ENCODE measurements at regions not wholly inside any gene's neighbourhood (a gene's known extent, or its start where the extent isn't known, plus 50 kb on each side); places are given as distances from the start of the nearest gene placed in this dataset.

GRCh38 chr6:119922814-119923213, 573.3 kb upstream of the MAN1A1 start:
- Histone ChIP-seq H3K36me3 (ENCODE audit: low read depth) (no peaks in the 10 kb centered on the region), H4K20me1 (ENCODE audit: insufficient read depth) (no peaks in the 10 kb centered on the region), H3K27me3 (replicated peaks; ENCODE audit: insufficient read depth) (no peaks in the 10 kb centered on the region), H3K4me1 (ENCODE audit: insufficient read depth) (no peaks in the 10 kb centered on the region), H3K27ac (no peak overlapping the region), H3K9me2 (ENCODE audit: insufficient read depth) (no peaks in the 10 kb centered on the region), H3K4me2 (ENCODE audit: unreplicated experiment) (no peak overlapping the region), H3K9ac (no peak overlapping the region), H3K9me3 (ENCODE audit: low read depth) (no peaks in the 10 kb centered on the region), H3K4me3 (no peak overlapping the region), H3K79me2 (ENCODE audit: insufficient read depth) (no peaks in the 10 kb centered on the region), H2AFZ (no peak overlapping the region), H3F3A (ENCODE audit: insufficient read depth) (no peaks in the 10 kb centered on the region)
- WGBS, 2 experiments (ENCODE audit: low coverage in 1 of 2, low lambda C conversion rate in 2 of 2, missing lambda C conversion rate in 2 of 2), result 22 to 32% methylated on average over 2 of the region's 2 CpGs
- TF ChIP-seq EZH2phosphoT487 (IDR thresholded peaks at IDR 0.05; ENCODE audit: insufficient read depth, low read depth) (no peak), EZH2 (IDR thresholded peaks at IDR 0.05; ENCODE audit: insufficient read depth, poor library complexity, severe bottlenecking) (no peak)
- no peak for DNase-seq
- in situ Hi-C loops (cut with MboI), result no loop called here

- no peaks in the 10 kb centered on the region for H3K4me1 ChIP-seq (ENCODE audit: insufficient read depth)
- H3K79me2 ChIP-seq (ENCODE audit: insufficient read depth), result no peaks in the 10 kb centered on the region
- no peak overlapping the region for H3K4me3 ChIP-seq
- no peak overlapping the region for H3K4me2 ChIP-seq (ENCODE audit: unreplicated experiment)
- in situ Hi-C loops (cut with MboI), result no loop called here
- no peak overlapping the region for H3K9ac ChIP-seq
- H3K27me3 ChIP-seq (replicated peaks; ENCODE audit: insufficient read depth), result no peaks in the 10 kb centered on the region
- H3F3A ChIP-seq (ENCODE audit: insufficient read depth), result no peaks in the 10 kb centered on the region
- DNase-seq, result no peak
- no peaks in the 10 kb centered on the region for H3K9me2 ChIP-seq (ENCODE audit: insufficient read depth)
- H3K27ac ChIP-seq, result no peak overlapping the region
- H3K36me3 ChIP-seq (ENCODE audit: low read depth), result no peaks in the 10 kb centered on the region
- TF ChIP-seq EZH2phosphoT487 (IDR thresholded peaks at IDR 0.05; ENCODE audit: insufficient read depth, low read depth) (no peak), EZH2 (IDR thresholded peaks at IDR 0.05; ENCODE audit: insufficient read depth, poor library complexity, severe bottlenecking) (no peak)
- no peaks in the 10 kb centered on the region for H4K20me1 ChIP-seq (ENCODE audit: insufficient read depth)
- no peak overlapping the region for H2AFZ ChIP-seq
- H3K9me3 ChIP-seq (ENCODE audit: low read depth), result no peaks in the 10 kb centered on the region
Measured at GRCh38 chr6:119921491-119922010, 572.0 kb upstream of the MAN1A1 start.

DNA sequence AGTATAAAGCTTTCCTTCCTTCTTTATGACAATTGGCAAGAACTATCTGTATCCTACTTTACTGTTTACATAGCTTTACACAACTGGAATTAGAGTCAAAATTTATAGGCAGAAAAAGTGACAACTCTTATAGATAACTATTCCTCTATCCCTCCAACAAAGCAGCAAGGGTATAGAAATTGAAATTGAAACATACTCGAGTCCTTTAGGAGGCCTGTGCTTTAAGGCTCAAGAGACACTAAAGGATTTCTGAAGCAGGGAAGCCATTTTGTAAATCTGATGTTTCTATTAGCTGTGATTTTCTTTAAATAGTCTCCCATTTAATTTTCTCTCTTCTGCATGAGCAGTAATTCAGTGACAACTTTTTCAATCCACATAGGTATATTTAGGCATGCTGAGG, 567.6 kb upstream of the MAN1A1 start:
- Histone ChIP-seq H2AFZ (no peak overlapping the region), H3K4me3 (no peak overlapping the region), H3K9ac (no peak overlapping the region), H3K4me2 (ENCODE audit: unreplicated experiment) (no peak overlapping the region), H3K27ac (no peak overlapping the region), H3K36me3 (ENCODE audit: low read depth) (no peaks in the 10 kb centered on the region), H4K20me1 (ENCODE audit: insufficient read depth) (no peaks in the 10 kb centered on the region), H3F3A (ENCODE audit: insufficient read depth) (no peaks in the 10 kb centered on the region), H3K9me3 (ENCODE audit: low read depth) (no peaks in the 10 kb centered on the region), H3K27me3 (replicated peaks; ENCODE audit: insufficient read depth) (no peaks in the 10 kb centered on the region), H3K4me1 (ENCODE audit: insufficient read depth) (no peaks in the 10 kb centered on the region), H3K9me2 (ENCODE audit: insufficient read depth) (no peaks in the 10 kb centered on the region), H3K79me2 (ENCODE audit: insufficient read depth) (no peaks in the 10 kb centered on the region)
- TF ChIP-seq EZH2phosphoT487 (IDR thresholded peaks at IDR 0.05; ENCODE audit: insufficient read depth, low read depth) (no peak), EZH2 (IDR thresholded peaks at IDR 0.05; ENCODE audit: insufficient read depth, poor library complexity, severe bottlenecking) (no peak)
- 6 to 16% methylated on average over 1 of the region's 1 CpG for WGBS, 2 experiments (ENCODE audit: low coverage in 1 of 2, low lambda C conversion rate in 2 of 2, missing lambda C conversion rate in 2 of 2)
- DNase-seq, result no peak
- in situ Hi-C loops (cut with MboI), result no loop called here

GRCh38 chr6:119915971-119916370, 566.4 kb upstream of the MAN1A1 start:
- Histone ChIP-seq H3K36me3 (ENCODE audit: low read depth) (no peaks in the 10 kb centered on the region), H3K9me2 (ENCODE audit: insufficient read depth) (no peaks in the 10 kb centered on the region), H3K4me2 (ENCODE audit: unreplicated experiment) (no peak overlapping the region), H3K9ac (no peak overlapping the region), H3K4me3 (no peak overlapping the region), H3K4me1 (ENCODE audit: insufficient read depth) (no peaks in the 10 kb centered on the region), H2AFZ (no peak overlapping the region), H4K20me1 (ENCODE audit: insufficient read depth) (no peaks in the 10 kb centered on the region), H3K27ac (no peak overlapping the region), H3K27me3 (replicated peaks; ENCODE audit: insufficient read depth) (no peaks in the 10 kb centered on the region), H3F3A (ENCODE audit: insufficient read depth) (no peaks in the 10 kb centered on the region), H3K9me3 (ENCODE audit: low read depth) (no peaks in the 10 kb centered on the region), H3K79me2 (ENCODE audit: insufficient read depth) (no peaks in the 10 kb centered on the region)
- 42 to 43% methylated on average over 2 of the region's 2 CpGs for WGBS, 2 experiments (ENCODE audit: low coverage in 1 of 2, low lambda C conversion rate in 2 of 2, missing lambda C conversion rate in 2 of 2)
- in situ Hi-C loops (cut with MboI), result no loop called here
- TF ChIP-seq EZH2 (IDR thresholded peaks at IDR 0.05; ENCODE audit: insufficient read depth, poor library complexity, severe bottlenecking) (no peak), EZH2phosphoT487 (IDR thresholded peaks at IDR 0.05; ENCODE audit: insufficient read depth, low read depth) (no peak)
- no peak for DNase-seq

DNA sequence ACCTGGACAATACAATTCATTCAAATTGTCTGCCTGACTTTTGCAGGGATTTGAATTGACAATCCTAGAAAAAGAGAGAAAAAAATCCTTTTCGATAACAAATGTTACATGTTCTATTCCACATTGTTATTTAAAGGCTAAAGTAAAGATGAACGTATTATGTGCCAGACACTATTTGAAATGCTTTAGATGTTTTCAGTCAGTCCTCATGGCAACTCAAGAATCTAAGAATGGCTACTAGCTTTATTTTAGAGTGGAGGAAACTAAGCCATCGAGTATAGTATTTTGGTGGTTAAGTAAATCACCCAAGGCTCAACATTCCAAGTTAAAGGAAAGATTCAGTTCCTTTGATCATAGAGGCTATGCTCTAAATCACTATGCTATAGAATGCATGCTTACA, 558.6 kb upstream of the MAN1A1 start:
- Histone ChIP-seq H3F3A (ENCODE audit: insufficient read depth) (no peaks in the 10 kb centered on the region), H3K4me2 (ENCODE audit: unreplicated experiment) (no peak overlapping the region), H3K9ac (no peak overlapping the region), H2AFZ (no peak overlapping the region), H3K4me1 (ENCODE audit: insufficient read depth) (no peaks in the 10 kb centered on the region), H3K27ac (no peak overlapping the region), H3K36me3 (ENCODE audit: low read depth) (no peaks in the 10 kb centered on the region), H3K9me2 (ENCODE audit: insufficient read depth) (no peaks in the 10 kb centered on the region), H4K20me1 (ENCODE audit: insufficient read depth) (no peaks in the 10 kb centered on the region), H3K79me2 (ENCODE audit: insufficient read depth) (no peaks in the 10 kb centered on the region), H3K4me3 (no peak overlapping the region), H3K9me3 (ENCODE audit: low read depth) (no peaks in the 10 kb centered on the region), H3K27me3 (replicated peaks; ENCODE audit: insufficient read depth) (no peaks in the 10 kb centered on the region)
- in situ Hi-C loops (cut with MboI), result no loop called here
- WGBS, 2 experiments (ENCODE audit: low coverage in 1 of 2, low lambda C conversion rate in 2 of 2, missing lambda C conversion rate in 2 of 2), result 5 to 11% methylated on average over 3 of the region's 3 CpGs
- no peak for DNase-seq
- no peak for TF ChIP-seq EZH2phosphoT487 (IDR thresholded peaks at IDR 0.05; ENCODE audit: insufficient read depth, low read depth)
- no peak for TF ChIP-seq EZH2 (IDR thresholded peaks at IDR 0.05; ENCODE audit: insufficient read depth, poor library complexity, severe bottlenecking)
